ENCODE measurements at regions not wholly inside any gene's neighbourhood (a gene's known extent, or its start where the extent isn't known, plus 50 kb on each side); places are given as distances from the start of the nearest gene placed in this dataset.
"Not testable (repeated sequence)": the region's sequence is repeated elsewhere in the genome, so short reads cannot be mapped to it uniquely, and the experiment has no call there.

DNA sequence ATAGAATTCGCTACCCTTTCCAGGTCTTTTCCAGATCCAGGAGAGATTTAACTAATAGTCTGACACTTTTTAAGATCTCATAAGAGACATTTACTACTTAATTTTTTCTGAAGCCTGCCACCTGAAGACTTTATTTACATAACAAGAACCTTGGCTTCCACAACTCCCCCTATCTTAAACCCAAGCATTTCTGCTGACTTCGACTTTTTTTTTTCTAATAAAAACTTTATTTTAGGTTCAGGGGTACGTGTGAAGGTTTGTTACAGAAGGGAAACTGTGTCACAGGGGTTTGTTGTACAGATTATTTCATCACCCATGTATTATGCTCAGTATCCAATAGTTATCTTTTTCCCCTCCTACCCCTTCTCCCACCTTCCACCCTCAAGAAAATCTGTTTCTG, 64.9 kb upstream of the OR14J1 start:
- ChIA-PET POLR2A (no interaction called here), RAD21 (ENCODE audit: unreplicated experiment) (no interaction called here), SMC1A (ENCODE audit: uncharacterized antibody, unreplicated experiment) (interaction anchor here (0.6 kb wide), 1 partner anchor 126 kb away, joined by 3 read pairs; no protein-coding TSS in a partner anchor), CTCF (no interaction called here)
- H3K4me1 ChIP-seq (ENCODE audit: control insufficient read depth, insufficient read depth, low read length), result no peaks in the 10 kb centered on the region
- WGBS (ENCODE audit: insufficient coverage, insufficient replicate concordance, low lambda C conversion rate, missing lambda C conversion rate), result 30% methylated on average over 3 of the region's 3 CpGs
- FAIRE-seq, result no peak
- no peaks in the 10 kb centered on the region for H3K36me3 ChIP-seq (ENCODE audit: control insufficient read depth in 2 of 2, insufficient read depth in 2 of 2, low read length in 1 of 2)
- no peaks in the 10 kb centered on the region for H4K20me1 ChIP-seq (ENCODE audit: control insufficient read depth, insufficient read depth)
- no peaks in the 10 kb centered on the region for H3K79me2 ChIP-seq (ENCODE audit: control insufficient read depth, insufficient read depth, low read length)
- in situ Hi-C loops (cut with MboI), result no loop called here
- no peak for ATAC-seq
- DNase-seq (ENCODE audit: low read depth, low spot score), result no peak
- H2AFZ ChIP-seq (ENCODE audit: control insufficient read depth, low read depth, low read length), result no peak overlapping the region
- no peak overlapping the region for H3K27ac ChIP-seq (ENCODE audit: control insufficient read depth, insufficient read depth)
- H3K9ac ChIP-seq (ENCODE audit: control insufficient read depth, insufficient read depth, low read length), result no peak overlapping the region
- no peak for TF ChIP-seq KDM1A (IDR thresholded peaks at IDR 0.05; ENCODE audit: borderline replicate concordance)
- TF ChIP-seq SRF (IDR thresholded peaks at IDR 0.05; ENCODE audit: low read depth in 2 of 2, low read length in 2 of 2), result no peak
- TF ChIP-seq MAX (IDR thresholded peaks at IDR 0.05; ENCODE audit: low read depth, low read length), result no peak
- no peak for TF ChIP-seq RUNX3 (IDR thresholded peaks at IDR 0.05; ENCODE audit: low read length)
- no peak for TF ChIP-seq ZSCAN29 (IDR thresholded peaks at IDR 0.05)
- no peak for TF ChIP-seq IRF4 (IDR thresholded peaks at IDR 0.05; ENCODE audit: low read depth, low read length)
- TF ChIP-seq RFX5 (IDR thresholded peaks at IDR 0.05; ENCODE audit: low read depth, low read length), result no peak
- TF ChIP-seq, protein P1, sequence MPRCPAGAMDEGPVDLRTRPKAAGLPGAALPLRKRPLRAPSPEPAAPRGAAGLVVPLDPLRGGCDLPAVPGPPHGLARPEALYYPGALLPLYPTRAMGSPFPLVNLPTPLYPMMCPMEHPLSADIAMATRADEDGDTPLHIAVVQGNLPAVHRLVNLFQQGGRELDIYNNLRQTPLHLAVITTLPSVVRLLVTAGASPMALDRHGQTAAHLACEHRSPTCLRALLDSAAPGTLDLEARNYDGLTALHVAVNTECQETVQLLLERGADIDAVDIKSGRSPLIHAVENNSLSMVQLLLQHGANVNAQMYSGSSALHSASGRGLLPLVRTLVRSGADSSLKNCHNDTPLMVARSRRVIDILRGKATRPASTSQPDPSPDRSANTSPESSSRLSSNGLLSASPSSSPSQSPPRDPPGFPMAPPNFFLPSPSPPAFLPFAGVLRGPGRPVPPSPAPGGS (IDR thresholded peaks at IDR 0.05; ENCODE audit: borderline replicate concordance, insufficient read depth, low read depth, low read length, poor library complexity, severe bottlenecking), result no peak
- TF ChIP-seq POLR2A (IDR thresholded peaks at IDR 0.05; ENCODE audit: low read depth, low read length), result no peak
- TF ChIP-seq, protein P2, sequence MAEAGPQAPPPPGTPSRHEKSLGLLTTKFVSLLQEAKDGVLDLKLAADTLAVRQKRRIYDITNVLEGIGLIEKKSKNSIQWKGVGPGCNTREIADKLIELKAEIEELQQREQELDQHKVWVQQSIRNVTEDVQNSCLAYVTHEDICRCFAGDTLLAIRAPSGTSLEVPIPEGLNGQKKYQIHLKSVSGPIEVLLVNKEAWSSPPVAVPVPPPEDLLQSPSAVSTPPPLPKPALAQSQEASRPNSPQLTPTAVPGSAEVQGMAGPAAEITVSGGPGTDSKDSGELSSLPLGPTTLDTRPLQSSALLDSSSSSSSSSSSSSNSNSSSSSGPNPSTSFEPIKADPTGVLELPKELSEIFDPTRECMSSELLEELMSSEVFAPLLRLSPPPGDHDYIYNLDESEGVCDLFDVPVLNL (IDR thresholded peaks at IDR 0.05; ENCODE audit: low read depth, low read length), result no peak
- TF ChIP-seq MTA2 (IDR thresholded peaks at IDR 0.05; ENCODE audit: low read depth), result no peak
- no peak for TF ChIP-seq EGR1 (IDR thresholded peaks at IDR 0.05; ENCODE audit: borderline replicate concordance in 1 of 2, low read depth in 2 of 2, low read length in 2 of 2)
- H3K4me2 ChIP-seq (ENCODE audit: control insufficient read depth, insufficient read depth), result no peak overlapping the region
- H3K9me3 ChIP-seq (replicated peaks; ENCODE audit: control insufficient read depth, insufficient read depth, low read length), result no peaks in the 10 kb centered on the region
- H3K27me3 ChIP-seq (replicated peaks in 1 of 2; ENCODE audit: control insufficient read depth in 2 of 2, insufficient read depth in 2 of 2, low read length in 1 of 2), result peaks cover 0 to 4% of the 10 kb centered on the region in 2 experiments; a peak in 1 of 4 replicates
- no TSS peak for BruUV-seq (replicated peaks)
- H3K4me3 ChIP-seq, result no peak overlapping the region
- intact Hi-C loops (cut with micrococcal nuclease; ENCODE audit: unreplicated experiment), result no loop called here

DNA sequence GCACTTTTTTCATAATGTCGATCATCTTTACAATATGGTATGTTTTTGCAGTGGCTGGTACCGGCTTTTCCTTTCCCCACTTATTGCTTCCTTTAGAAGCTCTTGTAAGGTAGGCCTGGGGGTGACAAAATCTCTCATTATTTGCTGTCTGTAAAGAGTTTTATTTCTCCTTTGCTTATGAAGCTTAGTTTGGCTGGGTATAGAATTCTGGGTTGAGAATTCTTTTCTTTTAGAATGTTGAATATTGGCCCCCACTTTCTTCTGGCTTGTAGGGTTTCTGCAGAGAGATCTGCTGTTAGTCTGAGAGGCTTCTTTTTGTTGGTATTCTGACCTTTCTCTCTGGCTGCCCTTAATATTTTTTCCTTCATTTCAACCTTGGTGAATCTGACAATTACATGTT, 58.5 kb upstream of the OR14J1 start:
- H3K4me3 ChIP-seq; in situ Hi-C loops (cut with MboI); H3K27me3 ChIP-seq (replicated peaks in 1 of 2; ENCODE audit: control insufficient read depth in 2 of 2, insufficient read depth in 2 of 2, low read length in 1 of 2); H3K4me2 ChIP-seq (ENCODE audit: control insufficient read depth, insufficient read depth); H3K79me2 ChIP-seq (ENCODE audit: control insufficient read depth, insufficient read depth, low read length); SMC1A ChIA-PET (ENCODE audit: uncharacterized antibody, unreplicated experiment); H3K9me3 ChIP-seq (replicated peaks; ENCODE audit: control insufficient read depth, insufficient read depth, low read length); H4K20me1 ChIP-seq (ENCODE audit: control insufficient read depth, insufficient read depth); H3K36me3 ChIP-seq (ENCODE audit: control insufficient read depth in 2 of 2, insufficient read depth in 2 of 2, low read length in 1 of 2); H3K4me1 ChIP-seq (ENCODE audit: control insufficient read depth, insufficient read depth, low read length); POLR2A ChIA-PET; H2AFZ ChIP-seq (ENCODE audit: control insufficient read depth, low read depth, low read length); ATAC-seq; RAD21 ChIA-PET (ENCODE audit: unreplicated experiment); H3K9ac ChIP-seq (ENCODE audit: control insufficient read depth, insufficient read depth, low read length); BruUV-seq (replicated peaks); intact Hi-C loops (cut with micrococcal nuclease; ENCODE audit: unreplicated experiment); FAIRE-seq; H3K27ac ChIP-seq (ENCODE audit: control insufficient read depth, insufficient read depth); DNase-seq (ENCODE audit: low read depth, low spot score); CTCF ChIA-PET: not testable (repeated sequence)
- 39% methylated on average over 2 of the region's 2 CpGs for WGBS (ENCODE audit: insufficient coverage, insufficient replicate concordance, low lambda C conversion rate, missing lambda C conversion rate)
